BE2C (cell line): ENCODE measurements at regions not wholly inside any gene's neighbourhood (a gene's known extent, or its start where the extent isn't known, plus 50 kb on each side); places are given as distances from the start of the nearest gene placed in this dataset.
"Not testable (repeated sequence)": the region's sequence is repeated elsewhere in the genome, so short reads cannot be mapped to it uniquely, and the experiment has no call there.

Experiments used
- DNase-seq: peaks from one replicate; pipeline ENCODE4 v3.0.0-alpha.2; 2020
- H3K27me3 ChIP-seq: fragments of 250-450 bp; sonication (Bioruptor Pico); 2 replicates; pipeline ENCODE4 v1.5.1; 2020; ENCODE audit warnings: mild to moderate bottlenecking
- H3K36me3 ChIP-seq: fragments of 250-450 bp; sonication (Bioruptor Pico); 2 replicates; pipeline ENCODE4 v1.5.1; 2020; ENCODE audit warnings: mild to moderate bottlenecking
- H3K4me1 ChIP-seq: fragments of 250-450 bp; sonication (Bioruptor Pico); 2 replicates; pipeline ENCODE4 v1.5.1; 2020
- H3K4me3 ChIP-seq: 2 replicates; pipeline ENCODE4 v1.5.1; 2011; ENCODE audit warnings: low read depth, low read length
- H3K9me3 ChIP-seq: fragments of 250-450 bp; sonication (Bioruptor Pico); 2 replicates; pipeline ENCODE4 v1.5.1; 2020
- TF ChIP-seq, protein P1 (sequence below): IDR thresholded peaks from 2 replicates; pipeline ENCODE4 v1.5.1; 2012; ENCODE audit warnings: mild to moderate bottlenecking, low read depth, low read length

DNA sequence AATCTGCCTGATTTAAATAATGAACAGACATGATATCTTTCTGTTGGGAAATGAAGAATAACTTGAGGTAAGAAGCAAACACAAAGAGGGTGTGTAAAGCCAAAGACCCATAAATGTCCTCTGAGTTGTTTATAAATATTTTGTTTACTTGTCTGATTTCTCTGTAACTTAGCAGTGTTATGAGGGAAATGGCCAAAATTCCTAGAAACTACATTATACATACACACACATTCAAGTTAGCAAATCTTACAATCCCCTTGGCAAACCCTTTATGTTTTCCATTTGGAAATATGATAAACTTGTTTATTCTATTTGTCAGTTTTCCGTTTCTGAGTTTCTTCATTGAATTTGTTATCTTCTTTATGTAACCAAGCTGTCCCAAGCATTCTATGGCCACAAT is 81.4 kb upstream of the TCF21 start:
- Histone ChIP-seq H3K4me1 (no peaks in the 10 kb centered on the region), H3K9me3 (no peaks in the 10 kb centered on the region), H3K36me3 (no peaks in the 10 kb centered on the region), H3K4me3 (no peak overlapping the region), H3K27me3 (peaks cover 17% of the 10 kb centered on the region)
- DNase-seq = no peak
- TF ChIP-seq, protein P1, sequence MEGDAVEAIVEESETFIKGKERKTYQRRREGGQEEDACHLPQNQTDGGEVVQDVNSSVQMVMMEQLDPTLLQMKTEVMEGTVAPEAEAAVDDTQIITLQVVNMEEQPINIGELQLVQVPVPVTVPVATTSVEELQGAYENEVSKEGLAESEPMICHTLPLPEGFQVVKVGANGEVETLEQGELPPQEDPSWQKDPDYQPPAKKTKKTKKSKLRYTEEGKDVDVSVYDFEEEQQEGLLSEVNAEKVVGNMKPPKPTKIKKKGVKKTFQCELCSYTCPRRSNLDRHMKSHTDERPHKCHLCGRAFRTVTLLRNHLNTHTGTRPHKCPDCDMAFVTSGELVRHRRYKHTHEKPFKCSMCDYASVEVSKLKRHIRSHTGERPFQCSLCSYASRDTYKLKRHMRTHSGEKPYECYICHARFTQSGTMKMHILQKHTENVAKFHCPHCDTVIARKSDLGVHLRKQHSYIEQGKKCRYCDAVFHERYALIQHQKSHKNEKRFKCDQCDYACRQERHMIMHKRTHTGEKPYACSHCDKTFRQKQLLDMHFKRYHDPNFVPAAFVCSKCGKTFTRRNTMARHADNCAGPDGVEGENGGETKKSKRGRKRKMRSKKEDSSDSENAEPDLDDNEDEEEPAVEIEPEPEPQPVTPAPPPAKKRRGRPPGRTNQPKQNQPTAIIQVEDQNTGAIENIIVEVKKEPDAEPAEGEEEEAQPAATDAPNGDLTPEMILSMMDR = no peak

DNA sequence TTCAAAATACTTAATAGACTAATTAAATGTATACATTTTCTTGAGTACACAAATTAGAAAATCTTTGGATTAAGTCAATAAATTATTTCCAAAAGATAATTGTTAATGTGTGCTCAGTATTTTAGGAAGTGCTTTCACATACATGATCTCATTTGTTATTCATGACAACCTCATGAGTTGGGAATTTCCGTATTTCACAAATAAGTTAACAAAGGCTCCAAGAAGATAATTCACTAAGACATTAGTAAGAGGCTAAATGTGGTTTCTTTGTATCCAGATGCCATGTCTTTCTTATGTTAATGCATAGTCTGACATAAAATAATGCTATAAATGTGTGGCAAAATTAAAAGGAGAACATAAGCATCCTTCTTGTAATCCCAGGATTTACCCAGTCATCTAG is 79.5 kb upstream of the TCF21 start:
- H3K36me3 ChIP-seq = no peaks in the 10 kb centered on the region
- DNase-seq = no peak
- peaks cover 17% of the 10 kb centered on the region for H3K27me3 ChIP-seq
- H3K4me1 ChIP-seq = no peaks in the 10 kb centered on the region
- no peaks in the 10 kb centered on the region for H3K9me3 ChIP-seq
- TF ChIP-seq, protein P1 = no peak
- H3K4me3 ChIP-seq = no peak overlapping the region

DNA sequence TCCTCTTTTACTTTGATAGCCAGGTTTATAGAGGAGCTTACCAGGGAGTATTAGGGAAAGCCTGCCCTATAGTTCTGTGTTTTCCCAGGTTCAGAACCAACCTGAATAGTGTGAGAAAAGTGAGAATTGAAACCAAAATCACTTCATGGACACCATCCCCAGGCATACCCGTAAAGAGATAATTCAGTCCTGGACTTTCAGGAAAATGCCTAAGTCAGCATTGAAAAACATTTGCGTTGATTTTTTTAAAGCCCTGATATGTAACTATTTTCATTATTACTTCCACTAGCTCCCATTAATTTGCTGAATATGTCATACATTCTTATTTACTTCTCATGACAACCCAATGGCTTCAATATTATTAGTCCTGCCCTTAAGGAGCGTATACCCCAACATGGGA is 77.4 kb upstream of the TCF21 start:
- no peak for DNase-seq
- no peaks in the 10 kb centered on the region for H3K36me3 ChIP-seq
- peaks cover 13% of the 10 kb centered on the region for H3K27me3 ChIP-seq
- H3K4me3 ChIP-seq = no peak overlapping the region
- TF ChIP-seq, protein P1 = no peak
- no peaks in the 10 kb centered on the region for H3K4me1 ChIP-seq
- no peaks in the 10 kb centered on the region for H3K9me3 ChIP-seq

DNA sequence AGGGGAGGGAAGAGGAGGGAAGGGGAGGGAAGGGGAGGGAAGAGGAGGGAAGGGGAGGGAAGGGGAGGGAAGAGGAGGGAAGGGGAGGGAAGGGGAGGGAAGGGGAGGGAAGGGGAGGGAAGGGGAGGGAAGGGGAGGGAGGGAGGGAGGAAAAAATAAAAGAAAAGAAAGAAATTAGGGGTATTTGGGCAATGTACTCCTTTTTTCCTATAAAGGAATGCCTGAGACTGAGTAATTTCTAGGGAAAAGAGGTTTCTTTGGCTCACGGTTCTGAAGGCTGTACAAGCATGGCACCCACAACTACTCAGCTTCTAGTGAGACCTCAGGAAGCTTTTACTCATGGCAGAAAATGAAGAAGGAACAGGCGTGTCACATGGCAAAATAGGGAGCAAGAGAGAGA is 76.5 kb upstream of the TCF21 start:
- not testable (repeated sequence) for H3K27me3 ChIP-seq

DNA sequence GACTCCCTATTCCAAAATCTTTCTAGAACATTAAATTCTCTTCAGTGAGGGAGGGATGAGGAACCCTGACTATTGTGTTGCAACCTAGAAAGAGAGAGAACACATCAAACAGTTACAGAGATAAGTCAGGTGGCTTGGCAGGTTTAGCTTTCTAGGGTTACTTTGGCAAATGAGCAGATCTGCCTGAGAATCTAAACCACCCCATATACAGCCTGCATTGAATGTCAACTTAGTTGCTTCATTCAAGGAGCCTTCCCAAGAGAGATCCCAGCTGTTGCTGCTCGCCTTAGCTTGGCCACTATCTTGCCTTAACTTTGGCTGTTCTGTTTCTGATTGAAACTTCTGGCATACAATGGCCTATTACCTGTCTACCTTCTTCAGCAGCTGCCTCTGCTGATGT is 74.7 kb upstream of the TCF21 start:
- Histone ChIP-seq H3K4me1 (no peaks in the 10 kb centered on the region), H3K27me3 (peaks cover 3% of the 10 kb centered on the region; the same call in 1 of the 2 replicates), H3K9me3 (no peaks in the 10 kb centered on the region), H3K36me3 (no peaks in the 10 kb centered on the region), H3K4me3 (no peak overlapping the region)
- no peak for DNase-seq
- TF ChIP-seq, protein P1 = no peak

More for the DNA sequence above, 76.5 kb upstream of the TCF21 start:
- not testable (repeated sequence) for H3K4me3 ChIP-seq, H3K36me3 ChIP-seq, H3K9me3 ChIP-seq, DNase-seq, H3K4me1 ChIP-seq

DNA sequence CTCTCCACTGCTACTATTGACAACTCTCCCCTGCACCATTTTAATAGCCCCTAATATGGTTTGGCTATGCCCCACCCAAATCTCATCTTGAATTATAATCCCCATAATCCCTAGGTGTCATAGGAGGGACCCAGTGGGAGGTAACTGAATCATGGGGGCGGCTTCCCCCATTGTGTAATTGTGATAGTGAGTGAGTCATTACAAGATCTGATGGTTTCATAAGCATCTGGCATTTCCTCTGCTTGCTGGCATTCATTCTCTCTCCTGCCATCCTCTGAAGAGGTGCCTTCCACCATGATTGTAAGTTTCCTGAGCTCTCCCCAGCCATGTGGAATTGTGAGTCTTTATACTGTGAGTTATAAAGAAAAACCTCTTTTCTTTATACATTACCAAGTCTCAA is 74.1 kb upstream of the TCF21 start:
- Histone ChIP-seq H3K9me3 (no peaks in the 10 kb centered on the region), H3K27me3 (peaks cover 3% of the 10 kb centered on the region; the same call in 1 of the 2 replicates), H3K4me3 (no peak overlapping the region), H3K36me3 (no peaks in the 10 kb centered on the region), H3K4me1 (no peaks in the 10 kb centered on the region)
- TF ChIP-seq, protein P1 = no peak
- no peak for DNase-seq

DNA sequence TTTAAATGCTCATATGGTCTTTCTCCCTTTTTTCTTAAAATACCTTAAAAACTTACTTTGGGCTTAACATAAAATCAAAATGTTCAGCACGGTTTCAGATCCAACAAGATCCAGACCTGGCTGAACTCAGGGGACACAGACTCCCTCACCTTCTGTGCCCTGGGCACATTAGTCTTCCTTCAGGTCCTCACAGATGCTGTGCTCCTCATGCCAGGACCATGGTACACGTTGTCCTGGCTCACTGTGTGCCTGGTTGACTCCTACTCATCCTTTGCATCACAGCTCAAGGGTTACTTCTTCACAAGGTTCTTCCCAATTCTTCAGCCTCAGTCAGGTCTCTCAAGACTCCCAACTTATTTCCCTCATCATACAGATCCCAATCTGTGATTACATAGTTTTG is 73.6 kb upstream of the TCF21 start:
- Histone ChIP-seq H3K4me3 (no peak overlapping the region), H3K9me3 (no peaks in the 10 kb centered on the region), H3K4me1 (no peaks in the 10 kb centered on the region), H3K27me3 (peaks cover 3% of the 10 kb centered on the region; the same call in 1 of the 2 replicates), H3K36me3 (no peaks in the 10 kb centered on the region)
- DNase-seq = no peak
- TF ChIP-seq, protein P1 = no peak
